ENCODE measurements at regions not wholly inside any gene's neighbourhood (a gene's known extent, or its start where the extent isn't known, plus 50 kb on each side); places are given as distances from the start of the nearest gene placed in this dataset.

DNA sequence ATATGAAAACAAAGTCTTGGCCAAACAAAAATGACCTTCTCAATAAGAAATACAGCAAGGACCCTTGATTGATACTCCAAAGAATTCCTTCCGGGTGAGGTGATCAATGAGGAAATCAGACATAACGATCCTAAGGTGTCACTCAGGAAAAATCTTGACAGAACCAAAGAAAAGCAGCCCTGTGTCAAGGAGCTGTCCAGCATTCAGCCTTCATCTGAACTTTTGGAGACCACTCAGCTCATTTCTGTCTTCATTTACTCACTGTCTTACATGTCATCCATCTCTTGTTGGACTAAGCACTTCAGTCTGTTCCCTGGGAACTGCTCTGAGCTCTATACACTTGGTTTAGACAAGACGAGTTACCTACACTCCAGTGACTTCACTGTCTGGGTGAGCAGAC lies 179.9 kb downstream of the GRIN2B start:
- H3K36me3 ChIP-seq (ENCODE audit: low read depth, low read length): no peaks in the 10 kb centered on the region
- no peak overlapping the region for H3K4me2 ChIP-seq (ENCODE audit: low read length)
- no peak overlapping the region for H2AFZ ChIP-seq (ENCODE audit: low read length)
- no peak for ATAC-seq
- no peaks in the 10 kb centered on the region; the same call in 1 of the 2 replicates for H3K27me3 ChIP-seq (ENCODE audit: low read length)
- CTCF ChIA-PET: no interaction called here
- H3K27ac ChIP-seq (ENCODE audit: low read length): no peak overlapping the region
- H3K9me2 ChIP-seq (replicated peaks; ENCODE audit: low read length): no peaks in the 10 kb centered on the region
- H3K9me3 ChIP-seq (ENCODE audit: low read length): no peaks in the 10 kb centered on the region
- POLR2A ChIA-PET (ENCODE audit: unreplicated experiment): no interaction called here
- H3K9ac ChIP-seq (ENCODE audit: low read length): no peak overlapping the region
- H3F3A ChIP-seq (ENCODE audit: low read length, unreplicated experiment): no peaks in the 10 kb centered on the region
- no peaks in the 10 kb centered on the region for H3K79me2 ChIP-seq (ENCODE audit: low read length)
- no peak for DNase-seq
- H3K4me3 ChIP-seq (ENCODE audit: low read length): no peak overlapping the region
- H3K4me1 ChIP-seq (ENCODE audit: insufficient read depth, low read length): no peaks in the 10 kb centered on the region
- TF ChIP-seq EZH2phosphoT487 (IDR thresholded peaks at IDR 0.05; ENCODE audit: borderline replicate concordance, low read length): no peak
- TF ChIP-seq EZH2 (IDR thresholded peaks at IDR 0.05; ENCODE audit: low read length, unreplicated experiment): no peak
- TF ChIP-seq, protein P1, sequence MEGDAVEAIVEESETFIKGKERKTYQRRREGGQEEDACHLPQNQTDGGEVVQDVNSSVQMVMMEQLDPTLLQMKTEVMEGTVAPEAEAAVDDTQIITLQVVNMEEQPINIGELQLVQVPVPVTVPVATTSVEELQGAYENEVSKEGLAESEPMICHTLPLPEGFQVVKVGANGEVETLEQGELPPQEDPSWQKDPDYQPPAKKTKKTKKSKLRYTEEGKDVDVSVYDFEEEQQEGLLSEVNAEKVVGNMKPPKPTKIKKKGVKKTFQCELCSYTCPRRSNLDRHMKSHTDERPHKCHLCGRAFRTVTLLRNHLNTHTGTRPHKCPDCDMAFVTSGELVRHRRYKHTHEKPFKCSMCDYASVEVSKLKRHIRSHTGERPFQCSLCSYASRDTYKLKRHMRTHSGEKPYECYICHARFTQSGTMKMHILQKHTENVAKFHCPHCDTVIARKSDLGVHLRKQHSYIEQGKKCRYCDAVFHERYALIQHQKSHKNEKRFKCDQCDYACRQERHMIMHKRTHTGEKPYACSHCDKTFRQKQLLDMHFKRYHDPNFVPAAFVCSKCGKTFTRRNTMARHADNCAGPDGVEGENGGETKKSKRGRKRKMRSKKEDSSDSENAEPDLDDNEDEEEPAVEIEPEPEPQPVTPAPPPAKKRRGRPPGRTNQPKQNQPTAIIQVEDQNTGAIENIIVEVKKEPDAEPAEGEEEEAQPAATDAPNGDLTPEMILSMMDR (conservative IDR thresholded peaks at IDR 0.05; ENCODE audit: low read depth, low read length): no peak
- no peaks in the 10 kb centered on the region for H4K20me1 ChIP-seq (ENCODE audit: low read length)
- intact Hi-C loops (cut with micrococcal nuclease): no loop called here
- no TSS peak for BruUV-seq (replicated peaks)

DNA sequence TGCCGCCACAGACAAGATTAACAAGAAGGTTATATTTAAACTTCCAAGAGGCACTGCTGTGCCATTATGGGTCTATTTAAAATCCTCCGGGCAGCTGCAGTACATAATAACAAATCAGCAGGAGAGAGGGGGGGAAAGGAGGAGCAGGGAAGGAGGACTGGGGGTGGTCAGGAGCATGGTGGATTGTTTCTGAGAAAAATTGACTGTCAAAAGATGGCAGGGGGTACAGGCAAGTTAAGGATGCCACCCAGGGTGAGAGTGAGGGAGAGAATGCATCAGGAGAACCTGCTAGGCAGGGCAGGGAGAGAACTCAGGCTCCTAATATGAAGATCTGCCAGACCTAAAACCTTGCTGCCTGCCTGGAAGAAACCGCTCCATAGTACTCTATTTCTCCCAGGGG lies 181.8 kb downstream of the GRIN2B start:
- Histone ChIP-seq H2AFZ (ENCODE audit: low read length) (no peak overlapping the region), H3K4me2 (ENCODE audit: low read length) (no peak overlapping the region), H3F3A (ENCODE audit: low read length, unreplicated experiment) (no peaks in the 10 kb centered on the region), H3K79me2 (ENCODE audit: low read length) (no peaks in the 10 kb centered on the region), H3K4me1 (ENCODE audit: insufficient read depth, low read length) (no peaks in the 10 kb centered on the region), H3K9me3 (ENCODE audit: low read length) (no peaks in the 10 kb centered on the region), H3K9ac (ENCODE audit: low read length) (no peak overlapping the region), H3K9me2 (replicated peaks; ENCODE audit: low read length) (no peaks in the 10 kb centered on the region), H3K4me3 (ENCODE audit: low read length) (no peak overlapping the region), H3K27me3 (ENCODE audit: low read length) (no peaks in the 10 kb centered on the region; the same call in 1 of the 2 replicates), H3K36me3 (ENCODE audit: low read depth, low read length) (no peaks in the 10 kb centered on the region), H4K20me1 (ENCODE audit: low read length) (no peaks in the 10 kb centered on the region), H3K27ac (ENCODE audit: low read length) (no peak overlapping the region)
- CTCF ChIA-PET: no interaction called here
- DNase-seq (no peak), ATAC-seq (no peak)
- POLR2A ChIA-PET (ENCODE audit: unreplicated experiment): no interaction called here
- BruUV-seq (replicated peaks): no TSS peak
- intact Hi-C loops (cut with micrococcal nuclease): no loop called here
- no peak for TF ChIP-seq EZH2 (IDR thresholded peaks at IDR 0.05; ENCODE audit: low read length, unreplicated experiment)
- TF ChIP-seq EZH2phosphoT487 (IDR thresholded peaks at IDR 0.05; ENCODE audit: borderline replicate concordance, low read length): no peak
- TF ChIP-seq, protein P1 (conservative IDR thresholded peaks at IDR 0.05; ENCODE audit: low read depth, low read length): no peak

DNA sequence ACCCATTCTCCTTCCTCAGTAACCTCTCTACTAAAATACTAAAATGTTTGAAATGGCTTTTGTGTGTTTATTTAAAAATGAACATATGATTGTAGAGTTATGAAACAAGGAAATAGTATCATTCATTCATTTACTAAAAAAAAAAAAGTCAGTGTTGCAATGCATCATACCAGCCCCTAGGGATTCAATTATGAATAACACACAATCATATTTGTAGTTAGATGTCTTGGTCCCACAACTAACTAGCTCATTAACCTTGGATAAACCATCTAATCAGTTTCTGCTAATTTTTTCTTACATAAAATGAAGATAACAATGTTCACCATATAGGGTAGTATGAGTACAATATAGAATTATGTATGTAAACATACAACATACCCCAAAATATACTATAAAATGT lies 183.2 kb downstream of the GRIN2B start:
- Histone ChIP-seq H3K4me1 (ENCODE audit: insufficient read depth, low read length) (no peaks in the 10 kb centered on the region), H3K27ac (ENCODE audit: low read length) (no peak overlapping the region), H4K20me1 (ENCODE audit: low read length) (no peaks in the 10 kb centered on the region), H3K4me3 (ENCODE audit: low read length) (no peak overlapping the region), H2AFZ (ENCODE audit: low read length) (no peak overlapping the region), H3K27me3 (ENCODE audit: low read length) (no peaks in the 10 kb centered on the region), H3K9me3 (ENCODE audit: low read length) (no peaks in the 10 kb centered on the region), H3K9me2 (replicated peaks; ENCODE audit: low read length) (no peaks in the 10 kb centered on the region), H3K9ac (ENCODE audit: low read length) (no peak overlapping the region), H3F3A (ENCODE audit: low read length, unreplicated experiment) (no peaks in the 10 kb centered on the region), H3K4me2 (ENCODE audit: low read length) (no peak overlapping the region), H3K36me3 (ENCODE audit: low read depth, low read length) (no peaks in the 10 kb centered on the region), H3K79me2 (ENCODE audit: low read length) (no peaks in the 10 kb centered on the region)
- ATAC-seq: no peak
- no peak for DNase-seq
- intact Hi-C loops (cut with micrococcal nuclease): no loop called here
- ChIA-PET POLR2A (ENCODE audit: unreplicated experiment) (no interaction called here), CTCF (no interaction called here)
- TF ChIP-seq, protein P1 (conservative IDR thresholded peaks at IDR 0.05; ENCODE audit: low read depth, low read length): no peak
- no peak for TF ChIP-seq EZH2 (IDR thresholded peaks at IDR 0.05; ENCODE audit: low read length, unreplicated experiment)
- TF ChIP-seq EZH2phosphoT487 (IDR thresholded peaks at IDR 0.05; ENCODE audit: borderline replicate concordance, low read length): no peak
- BruUV-seq (replicated peaks): no TSS peak
